Lower lobe of right lung (tissue), 2 donors: ENCODE measurements at regions not wholly inside any gene's neighbourhood (a gene's known extent, or its start where the extent isn't known, plus 50 kb on each side); places are given as distances from the start of the nearest gene placed in this dataset.
A peak's percentile ranks its signal among the peaks of the same experiment; 100 is the strongest.

Experiments used
- ATAC-seq, 2 donors: fragments of 200-7000 bp; cut with Tn5 transposase; one replicate each; pipeline ENCODE4 v1.9.1; 2020 to 2022; ENCODE audit warnings: mild to moderate bottlenecking in 2 of 2, moderate library complexity in 2 of 2
- DNase-seq: peaks from one replicate; pipeline ENCODE4 v3.0.0-alpha.2; 2020
- H3K27ac ChIP-seq: fragments of 200-600 bp; one replicate; pipeline ENCODE4 v1.8.0; 2022
- H3K27me3 ChIP-seq: fragments of 200-600 bp; one replicate; pipeline ENCODE4 v1.8.0; 2022; ENCODE audit warnings: low read depth
- H3K36me3 ChIP-seq: fragments of 200-600 bp; one replicate; pipeline ENCODE4 v1.8.0; 2022; ENCODE audit warnings: mild to moderate bottlenecking
- H3K4me1 ChIP-seq: fragments of 200-600 bp; one replicate; pipeline ENCODE4 v1.8.0; 2022
- H3K4me3 ChIP-seq: fragments of 200-600 bp; one replicate; pipeline ENCODE4 v1.8.0; 2022; ENCODE audit warnings: mild to moderate bottlenecking
- H3K9me3 ChIP-seq: fragments of 200-600 bp; one replicate; pipeline ENCODE4 v1.8.0; 2022
- intact Hi-C: fragments of 100-400 bp; cut with DNase I; formaldehyde crosslinking; loops from one replicate; pipeline ENCODE4 v1.11.0; 2022
- TF ChIP-seq, protein P1 (sequence below): fragments of 200-600 bp; IDR thresholded peaks from one replicate; pipeline ENCODE4 v1.8.0; 2022; ENCODE audit warnings: antibody characterized with exemption, mild to moderate bottlenecking
- donor health status: DM: no; HTN: yes; CAD: no; lungs with severe emphysema.

GRCh38 chr2:138910427-138910826 is 130.2 kb upstream of the NXPH2 start:
- H3K4me3 ChIP-seq = no peak overlapping the region
- intact Hi-C loops = no loop called here
- TF ChIP-seq, protein P1, sequence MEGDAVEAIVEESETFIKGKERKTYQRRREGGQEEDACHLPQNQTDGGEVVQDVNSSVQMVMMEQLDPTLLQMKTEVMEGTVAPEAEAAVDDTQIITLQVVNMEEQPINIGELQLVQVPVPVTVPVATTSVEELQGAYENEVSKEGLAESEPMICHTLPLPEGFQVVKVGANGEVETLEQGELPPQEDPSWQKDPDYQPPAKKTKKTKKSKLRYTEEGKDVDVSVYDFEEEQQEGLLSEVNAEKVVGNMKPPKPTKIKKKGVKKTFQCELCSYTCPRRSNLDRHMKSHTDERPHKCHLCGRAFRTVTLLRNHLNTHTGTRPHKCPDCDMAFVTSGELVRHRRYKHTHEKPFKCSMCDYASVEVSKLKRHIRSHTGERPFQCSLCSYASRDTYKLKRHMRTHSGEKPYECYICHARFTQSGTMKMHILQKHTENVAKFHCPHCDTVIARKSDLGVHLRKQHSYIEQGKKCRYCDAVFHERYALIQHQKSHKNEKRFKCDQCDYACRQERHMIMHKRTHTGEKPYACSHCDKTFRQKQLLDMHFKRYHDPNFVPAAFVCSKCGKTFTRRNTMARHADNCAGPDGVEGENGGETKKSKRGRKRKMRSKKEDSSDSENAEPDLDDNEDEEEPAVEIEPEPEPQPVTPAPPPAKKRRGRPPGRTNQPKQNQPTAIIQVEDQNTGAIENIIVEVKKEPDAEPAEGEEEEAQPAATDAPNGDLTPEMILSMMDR = no peak

GRCh38 chr2:138906549-138906948 is 126.4 kb upstream of the NXPH2 start:
- no peak for DNase-seq
- intact Hi-C loops = no loop called here
- TF ChIP-seq, protein P1 = no peak

More at GRCh38 chr2:138910427-138910826, 130.2 kb upstream of the NXPH2 start:
- no peaks in the 10 kb centered on the region for H3K36me3 ChIP-seq
- H3K9me3 ChIP-seq = no peaks in the 10 kb centered on the region
- DNase-seq (no peak), ATAC-seq (no peak)
- H3K27ac ChIP-seq = no peak overlapping the region
- H3K4me1 ChIP-seq = no peaks in the 10 kb centered on the region
- H3K27me3 ChIP-seq = no peaks in the 10 kb centered on the region

GRCh38 chr2:138902239-138902871 is 122.2 kb upstream of the NXPH2 start:
- Histone ChIP-seq H3K4me3 (no peak overlapping the region), H3K4me1 (no peaks in the 10 kb centered on the region), H3K27ac (no peak overlapping the region), H3K9me3 (no peaks in the 10 kb centered on the region), H3K27me3 (no peaks in the 10 kb centered on the region), H3K36me3 (no peaks in the 10 kb centered on the region)
- DNase-seq (no peak), ATAC-seq (peak in 1 of 2 donors; percentile 34)
- TF ChIP-seq, protein P1 = no peak
- intact Hi-C loops = no loop called here

More at GRCh38 chr2:138906549-138906948, 126.4 kb upstream of the NXPH2 start:
- Histone ChIP-seq H3K9me3 (no peaks in the 10 kb centered on the region), H3K27ac (no peak overlapping the region), H3K4me1 (no peaks in the 10 kb centered on the region), H3K27me3 (no peaks in the 10 kb centered on the region), H3K36me3 (no peaks in the 10 kb centered on the region), H3K4me3 (no peak overlapping the region)
- ATAC-seq = no peak

GRCh38 chr2:138901530-138901929 is 121.3 kb upstream of the NXPH2 start:
- intact Hi-C loops = no loop called here
- TF ChIP-seq, protein P1 = no peak
- H3K27me3 ChIP-seq = no peaks in the 10 kb centered on the region
- no peaks in the 10 kb centered on the region for H3K4me1 ChIP-seq
- no peaks in the 10 kb centered on the region for H3K9me3 ChIP-seq
- peak in 1 of 2 donors; percentile 38 for ATAC-seq
- no peak for DNase-seq
- H3K36me3 ChIP-seq = no peaks in the 10 kb centered on the region
- no peak overlapping the region for H3K4me3 ChIP-seq
- H3K27ac ChIP-seq = no peak overlapping the region

GRCh38 chr2:138898855-138899254 is 118.7 kb upstream of the NXPH2 start:
- no peaks in the 10 kb centered on the region for H3K9me3 ChIP-seq
- no peak overlapping the region for H3K27ac ChIP-seq
- intact Hi-C loops = no loop called here
- no peaks in the 10 kb centered on the region for H3K36me3 ChIP-seq
- H3K27me3 ChIP-seq = no peaks in the 10 kb centered on the region
- no peak overlapping the region for H3K4me3 ChIP-seq
- no peak for DNase-seq
- TF ChIP-seq, protein P1 = no peak
- no peaks in the 10 kb centered on the region for H3K4me1 ChIP-seq
- no peak for ATAC-seq
